CD4-positive, alpha-beta T cell treated with Interleukin-21 for 1 hour (primary cell): ENCODE measurements at regions not wholly inside any gene's neighbourhood (a gene's known extent, or its start where the extent isn't known, plus 50 kb on each side); places are given as distances from the start of the nearest gene placed in this dataset.

Experiments used
- DNase-seq: peaks from one replicate; pipeline ENCODE4 v3.0.0-alpha.2; 2020

- no peak for DNase-seq
These were observed 104.6 kb upstream of the BOD1 start for GRCh38 chr5:173720953-173721600.

GRCh38 chr5:173721601-173722232 lies 105.3 kb upstream of the BOD1 start:
- no peak for DNase-seq

- no peak for DNase-seq
These were observed 110.6 kb upstream of the BOD1 start for GRCh38 chr5:173726846-173727557.

GRCh38 chr5:173727839-173728778 lies 111.7 kb upstream of the BOD1 start:
- DNase-seq: no peak

GRCh38 chr5:173729079-173729765 lies 112.8 kb upstream of the BOD1 start:
- DNase-seq: no peak

GRCh38 chr5:173730632-173731298 lies 114.3 kb upstream of the BOD1 start:
- DNase-seq: no peak

- DNase-seq: no peak
These were observed 116.6 kb upstream of the BOD1 start for GRCh38 chr5:173733021-173733420.

- no peak for DNase-seq
These were observed 117.0 kb upstream of the BOD1 start for GRCh38 chr5:173733425-173733824.

- no peak for DNase-seq
These were observed 117.5 kb upstream of the BOD1 start for GRCh38 chr5:173733831-173734501.

- no peak for DNase-seq
These were observed 118.3 kb upstream of the BOD1 start for GRCh38 chr5:173734716-173735115.

GRCh38 chr5:173735184-173735583 lies 118.7 kb upstream of the BOD1 start:
- DNase-seq: no peak

- no peak for DNase-seq
These were observed 119.2 kb upstream of the BOD1 start for GRCh38 chr5:173735691-173736090.

GRCh38 chr5:173736374-173736773 lies 119.9 kb upstream of the BOD1 start:
- no peak for DNase-seq

GRCh38 chr5:173736923-173737412 lies 120.5 kb upstream of the BOD1 start:
- no peak for DNase-seq

GRCh38 chr5:173739741-173740140 lies 123.3 kb upstream of the BOD1 start:
- no peak for DNase-seq

GRCh38 chr5:173740400-173740799 lies 124.0 kb upstream of the BOD1 start:
- DNase-seq: no peak

GRCh38 chr5:173741087-173741486 lies 124.6 kb upstream of the BOD1 start:
- no peak for DNase-seq

GRCh38 chr5:173741729-173742431 lies 125.4 kb upstream of the BOD1 start:
- no peak for DNase-seq

- no peak for DNase-seq
These were observed 126.0 kb upstream of the BOD1 start for GRCh38 chr5:173742432-173742816.

- no peak for DNase-seq
These were observed 127.3 kb upstream of the BOD1 start for GRCh38 chr5:173743641-173744343.
